NT2/D1 (cell line): ENCODE measurements at regions not wholly inside any gene's neighbourhood (a gene's known extent, or its start where the extent isn't known, plus 50 kb on each side); places are given as distances from the start of the nearest gene placed in this dataset.

Source experiments
- YY1 ChIP-seq: IDR thresholded peaks from 2 replicates; pipeline ENCODE4 v1.6.1; 2011; ENCODE audit not compliant: insufficient read length, insufficient read depth
- ZNF274 ChIP-seq: IDR thresholded peaks from 2 replicates; pipeline ENCODE4 v1.6.1; 2011; ENCODE audit warnings: mild to moderate bottlenecking, low read depth, low read length

- TF ChIP-seq YY1 (no peak), ZNF274 (no peak)
These were observed 385.7 kb downstream of the FBXW7 start for GRCh38 chr4:152150214-152150613.
